ENCODE measurements at regions not wholly inside any gene's neighbourhood (a gene's known extent, or its start where the extent isn't known, plus 50 kb on each side); places are given as distances from the start of the nearest gene placed in this dataset.

DNA sequence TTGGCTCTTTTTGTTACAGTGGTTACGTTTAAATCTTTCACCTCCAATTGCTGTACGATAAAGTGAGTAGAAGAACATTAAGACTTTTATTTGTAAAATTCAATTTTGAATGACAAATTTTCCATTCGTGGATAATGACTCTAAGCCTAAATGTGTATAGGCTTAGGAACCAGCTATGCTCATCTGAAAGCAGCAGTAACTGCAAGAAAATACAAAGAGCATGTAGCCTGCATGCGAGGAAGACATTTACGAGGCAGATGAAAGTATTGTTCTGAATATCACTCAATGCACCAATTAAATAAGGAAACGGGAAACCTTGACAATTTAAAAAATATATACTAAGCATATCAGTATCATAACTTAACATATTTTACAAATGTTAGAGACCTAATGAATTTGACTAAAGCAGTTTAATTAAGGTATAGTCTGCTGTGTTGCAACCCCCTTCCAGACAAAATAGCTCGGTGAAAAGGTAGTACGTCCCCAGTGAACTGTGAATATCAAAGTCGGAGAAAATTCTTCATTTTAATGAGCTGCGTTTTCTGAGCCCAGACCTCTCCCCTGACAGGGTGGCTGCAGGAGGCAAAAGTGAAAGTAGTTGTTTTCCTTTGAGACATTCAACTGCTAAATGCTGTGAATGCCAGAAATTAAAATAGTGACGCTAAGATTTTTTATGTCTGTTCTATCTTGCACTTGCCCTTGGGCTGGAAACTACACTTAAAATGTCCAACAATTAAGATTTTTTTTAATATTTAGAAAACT lies 1236.5 kb upstream of the TENM3 start:
- no peak for DNase-seq (ENCODE audit: low read depth)
- peak overlapping the region; percentile 27 for H3K4me3 ChIP-seq (ENCODE audit: low read length)
- no peak for TF ChIP-seq CTCF (conservative IDR thresholded peaks at IDR 0.05; ENCODE audit: low read depth, low read length)

- peak; percentile 33 for DNase-seq (ENCODE audit: low read depth)
- H3K4me3 ChIP-seq (ENCODE audit: low read length): no peak overlapping the region
- no peak for TF ChIP-seq CTCF (conservative IDR thresholded peaks at IDR 0.05; ENCODE audit: low read depth, low read length)
Measured at GRCh38 chr4:181007751-181008150, 1235.5 kb upstream of the TENM3 start.

DNA sequence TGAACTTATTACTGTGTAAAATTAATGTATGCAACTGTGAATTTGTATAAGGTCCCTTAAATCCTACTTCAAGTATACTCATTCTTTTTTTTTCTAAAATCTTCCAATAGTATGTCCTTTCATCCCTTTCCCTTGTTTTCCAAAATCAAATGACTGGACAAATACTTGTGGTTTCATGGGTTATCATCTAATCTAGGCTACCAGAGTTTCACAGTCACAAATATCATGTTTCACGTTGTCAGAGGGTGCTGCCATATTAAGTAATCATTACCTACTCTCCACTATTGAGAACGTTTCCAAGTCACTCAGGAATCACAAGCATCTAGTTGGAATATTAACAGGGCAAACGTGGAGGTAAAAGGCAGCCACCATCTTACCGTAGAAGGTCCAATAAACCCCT lies 1235.0 kb upstream of the TENM3 start:
- DNase-seq (ENCODE audit: low read depth): peak; percentile 23
- no peak overlapping the region for H3K4me3 ChIP-seq (ENCODE audit: low read length)
- no peak for TF ChIP-seq CTCF (conservative IDR thresholded peaks at IDR 0.05; ENCODE audit: low read depth, low read length)

DNA sequence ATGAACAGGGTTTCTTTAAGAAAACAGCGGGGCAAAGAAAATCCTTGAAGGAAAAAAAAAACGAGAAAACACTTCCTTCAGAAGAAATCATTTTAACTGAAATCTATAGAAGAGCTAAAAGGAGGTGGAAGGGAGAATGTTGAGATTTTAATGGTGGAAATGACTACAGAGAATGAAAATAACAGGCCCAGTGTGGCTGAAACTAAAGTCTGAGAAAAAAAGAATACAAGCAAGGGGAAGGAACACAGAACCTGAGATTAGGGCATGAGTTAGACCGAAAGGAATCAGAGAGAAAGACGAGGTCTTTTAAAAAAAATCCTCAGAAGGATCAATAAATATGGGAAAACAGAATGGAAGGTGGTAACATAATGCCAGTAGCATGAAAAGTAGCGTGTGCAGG lies 1230.0 kb upstream of the TENM3 start:
- DNase-seq (ENCODE audit: low read depth): no peak
- TF ChIP-seq CTCF (conservative IDR thresholded peaks at IDR 0.05; ENCODE audit: low read depth, low read length): no peak

DNA sequence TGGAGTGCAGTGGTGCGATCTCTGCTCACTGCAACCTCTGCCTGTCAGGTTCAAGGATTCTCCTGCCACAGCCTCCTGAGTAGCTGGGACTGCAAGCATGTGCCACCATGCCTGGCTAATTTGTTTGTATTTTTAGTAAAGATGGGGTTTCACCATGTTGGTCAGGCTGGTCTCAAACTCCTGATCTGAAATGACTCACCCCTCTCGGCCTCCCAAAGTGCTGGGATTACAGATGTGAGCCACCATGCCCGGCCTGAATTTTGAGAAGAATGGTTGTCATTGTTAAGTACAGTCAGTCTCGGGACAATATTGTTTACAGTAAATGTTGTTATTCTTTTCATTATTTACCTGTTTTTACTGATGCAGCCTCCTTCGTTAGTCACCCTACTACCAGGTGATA lies 1226.2 kb upstream of the TENM3 start:
- no peak overlapping the region for H3K4me3 ChIP-seq (ENCODE audit: low read length)
- no peak for DNase-seq (ENCODE audit: low read depth)
- TF ChIP-seq CTCF (conservative IDR thresholded peaks at IDR 0.05; ENCODE audit: low read depth, low read length): no peak

More for the DNA sequence above, 1230.0 kb upstream of the TENM3 start:
- no peak overlapping the region for H3K4me3 ChIP-seq (ENCODE audit: low read length)

DNA sequence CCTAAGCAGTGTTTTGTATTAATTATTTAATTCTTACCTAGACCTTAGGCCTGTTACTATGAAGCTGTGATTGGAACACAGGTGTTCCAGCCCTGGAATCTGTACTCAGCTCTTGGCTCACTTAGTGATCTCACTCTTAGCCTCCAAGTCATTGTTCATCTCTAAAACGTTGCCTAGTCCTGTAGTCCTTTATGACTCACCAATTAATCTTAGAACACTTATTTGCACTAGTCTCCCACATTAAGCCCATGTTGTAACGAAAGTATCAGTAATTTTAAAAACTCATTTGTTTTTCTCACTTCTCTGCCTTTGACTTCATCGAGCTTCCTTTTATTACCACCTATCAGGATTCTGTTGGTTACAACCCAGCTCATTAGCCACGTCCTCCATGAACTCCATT lies 1224.7 kb upstream of the TENM3 start:
- no peak overlapping the region for H3K4me3 ChIP-seq (ENCODE audit: low read length)
- TF ChIP-seq CTCF (conservative IDR thresholded peaks at IDR 0.05; ENCODE audit: low read depth, low read length): no peak
- DNase-seq (ENCODE audit: low read depth): no peak

- TF ChIP-seq CTCF (conservative IDR thresholded peaks at IDR 0.05; ENCODE audit: low read depth, low read length): no peak
- no peak for DNase-seq (ENCODE audit: low read depth)
- no peak overlapping the region for H3K4me3 ChIP-seq (ENCODE audit: low read length)
Measured at GRCh38 chr4:181018913-181019312, 1224.3 kb upstream of the TENM3 start.

All from retinal pigment epithelial cell (primary cell).